OCI-LY7 (cell line): ENCODE measurements at regions not wholly inside any gene's neighbourhood (a gene's known extent, or its start where the extent isn't known, plus 50 kb on each side); places are given as distances from the start of the nearest gene placed in this dataset.

Experiments
- BruUV-seq: library from RNA; stranded (reverse); fragments of 400-500 nt; replicated peaks from 2 replicates; lab custom pipeline; 2021; lab: Mats Ljungman, UMichigan
- CTCF ChIA-PET: fragments of 300-600 bp; sonication (Branson Sonifier 250); formaldehyde crosslinking; loops from one replicate; lab custom pipeline; 2022; ENCODE audit warnings: antibody characterized with exemption; ENCODE audit not compliant: unreplicated experiment; lab: Charles Lee
- POLR2A ChIA-PET: fragments of 300-600 bp; sonication (Branson Sonifier 250); formaldehyde crosslinking; loops from one replicate; lab custom pipeline; 2022; ENCODE audit warnings: antibody characterized with exemption; lab: Charles Lee
- DNase-seq: peaks from one replicate; pipeline ENCODE4 v3.0.0-alpha.2; 2015; ENCODE audit warnings: low spot score
- H2AFZ ChIP-seq: fragments of 200-600 bp; sonication (generic), shearing (Covaris generic); 2 replicates; pipeline ENCODE4 v1.6.1; 2014; ENCODE audit warnings: mild to moderate bottlenecking, antibody characterized with exemption, low read length, moderate library complexity
- H3K27ac ChIP-seq: fragments of 200-600 bp; sonication (generic); 2 replicates; pipeline ENCODE4 v1.5.1; 2014; ENCODE audit warnings: mixed run types, low read depth, mild to moderate bottlenecking, moderate library complexity, low read length, inconsistent platforms; ENCODE audit not compliant: poor library complexity, severe bottlenecking
- H3K36me3 ChIP-seq: fragments of 200-600 bp; sonication (generic); 2 replicates; pipeline ENCODE4 v1.6.1; 2014; ENCODE audit warnings: mild to moderate bottlenecking, antibody characterized with exemption, low read length, moderate library complexity, mixed read lengths; ENCODE audit not compliant: insufficient read depth
- H3K4me1 ChIP-seq: fragments of 200-600 bp; sonication (generic); 2 replicates; pipeline ENCODE4 v1.5.1; 2014; ENCODE audit warnings: mild to moderate bottlenecking, low read length; ENCODE audit not compliant: insufficient read depth, poor library complexity, severe bottlenecking
- H3K4me2 ChIP-seq: fragments of 200-600 bp; sonication (generic); 2 replicates; pipeline ENCODE4 v1.6.1; 2014; ENCODE audit warnings: mild to moderate bottlenecking, low read length
- H3K4me3 ChIP-seq: fragments of 200-600 bp; sonication (generic); 2 replicates; pipeline ENCODE4 v1.5.1; 2014; ENCODE audit warnings: mild to moderate bottlenecking, low read depth, low read length; ENCODE audit not compliant: poor library complexity, severe bottlenecking
- H3K79me2 ChIP-seq: fragments of 200-600 bp; sonication (generic); 2 replicates; pipeline ENCODE4 v1.6.1; 2016; ENCODE audit warnings: low read depth, mild to moderate bottlenecking, low read length, moderate library complexity, mixed read lengths; ENCODE audit not compliant: insufficient read depth
- H3K9me2 ChIP-seq: fragments of 200-600 bp; sonication (generic); 2 replicates; pipeline ENCODE4 v1.6.1; 2016; ENCODE audit warnings: mild to moderate bottlenecking, low read length, mixed read lengths; ENCODE audit not compliant: insufficient read depth
- H3K9me3 ChIP-seq: fragments of 200-600 bp; sonication (generic); 2 replicates; pipeline ENCODE4 v1.6.1; 2014; ENCODE audit warnings: mild to moderate bottlenecking, mixed run types, low read length, mixed read lengths
- H4K20me1 ChIP-seq: fragments of 200-600 bp; sonication (generic); 2 replicates; pipeline ENCODE4 v1.6.1; 2014; ENCODE audit warnings: mild to moderate bottlenecking, antibody characterized with exemption, low read length, moderate library complexity, mixed read lengths; ENCODE audit not compliant: insufficient read depth
- CTCF ChIP-seq: fragments of 200-600 bp; sonication (generic); conservative IDR thresholded peaks from 2 replicates; pipeline ENCODE4 v1.5.1; 2014; ENCODE audit warnings: mild to moderate bottlenecking, antibody characterized with exemption, low read length, moderate library complexity, mixed read lengths
- EZH2phosphoT487 ChIP-seq: fragments of 200-600 bp; sonication (generic); IDR thresholded peaks from 2 replicates; pipeline ENCODE4 v1.6.1; 2018; ENCODE audit warnings: low read depth, borderline replicate concordance, mild to moderate bottlenecking, mixed run types, antibody characterized with exemption, low read length, moderate library complexity, mixed read lengths
- intact Hi-C: fragments of 100-400 bp; cut with micrococcal nuclease; formaldehyde crosslinking; loops from one replicate; pipeline ENCODE4 v1.10.0; 2022; ENCODE audit not compliant: unreplicated experiment

GRCh38 chr7:85710960-85711359 is 524.1 kb upstream of the SEMA3D start:
- Histone ChIP-seq H3K9me3 (no peaks in the 10 kb centered on the region), H3K27ac (no peak overlapping the region), H3K9me2 (no peaks in the 10 kb centered on the region), H3K36me3 (no peaks in the 10 kb centered on the region), H3K4me1 (no peaks in the 10 kb centered on the region), H2AFZ (no peak overlapping the region), H3K4me2 (no peak overlapping the region), H4K20me1 (no peaks in the 10 kb centered on the region), H3K79me2 (no peaks in the 10 kb centered on the region), H3K4me3 (no peak overlapping the region)
- DNase-seq: no peak
- BruUV-seq: no TSS peak
- POLR2A ChIA-PET: interaction anchor here (0.6 to 1.0 kb wide), 2 partner anchors 11 to 20 kb away, joined by 3 read pairs; no protein-coding TSS in a partner anchor
- CTCF ChIA-PET: no interaction called here
- TF ChIP-seq EZH2phosphoT487 (no peak), CTCF (no peak)
- intact Hi-C loops: no loop called here

GRCh38 chr7:85708221-85708620 is 521.4 kb upstream of the SEMA3D start:
- no peak for DNase-seq
- intact Hi-C loops: no loop called here
- no peak overlapping the region for H2AFZ ChIP-seq
- no peaks in the 10 kb centered on the region for H4K20me1 ChIP-seq
- no peak overlapping the region for H3K4me2 ChIP-seq
- H3K79me2 ChIP-seq: no peaks in the 10 kb centered on the region
- TF ChIP-seq EZH2phosphoT487: no peak
- TF ChIP-seq CTCF: no peak
- ChIA-PET POLR2A (no interaction called here), CTCF (no interaction called here)
- H3K36me3 ChIP-seq: no peaks in the 10 kb centered on the region
- H3K4me3 ChIP-seq: no peak overlapping the region
- H3K4me1 ChIP-seq: no peaks in the 10 kb centered on the region
- no peaks in the 10 kb centered on the region for H3K9me3 ChIP-seq
- H3K9me2 ChIP-seq: no peaks in the 10 kb centered on the region
- no TSS peak for BruUV-seq
- no peak overlapping the region for H3K27ac ChIP-seq

GRCh38 chr7:85705076-85705475 is 518.2 kb upstream of the SEMA3D start:
- intact Hi-C loops: no loop called here
- Histone ChIP-seq H2AFZ (no peak overlapping the region), H3K36me3 (no peaks in the 10 kb centered on the region), H3K4me3 (no peak overlapping the region), H3K4me2 (no peak overlapping the region), H4K20me1 (no peaks in the 10 kb centered on the region), H3K27ac (no peak overlapping the region), H3K9me3 (no peaks in the 10 kb centered on the region), H3K9me2 (no peaks in the 10 kb centered on the region), H3K4me1 (no peaks in the 10 kb centered on the region), H3K79me2 (no peaks in the 10 kb centered on the region)
- TF ChIP-seq CTCF (no peak), EZH2phosphoT487 (no peak)
- no peak for DNase-seq
- ChIA-PET POLR2A (no interaction called here), CTCF (no interaction called here)
- BruUV-seq: no TSS peak
